ENCODE measurements at regions not wholly inside any gene's neighbourhood (a gene's known extent, or its start where the extent isn't known, plus 50 kb on each side); places are given as distances from the start of the nearest gene placed in this dataset.
"Not testable (repeated sequence)": the region's sequence is repeated elsewhere in the genome, so short reads cannot be mapped to it uniquely, and the experiment has no call there.

- H3K9me3 ChIP-seq (ENCODE audit: control insufficient read depth, low read length); H3K36me3 ChIP-seq (ENCODE audit: control insufficient read depth in 1 of 2, insufficient read depth in 2 of 2, low read length in 1 of 2); DNase-seq; H3K4me1 ChIP-seq (ENCODE audit: control insufficient read depth in 1 of 2, insufficient read depth in 2 of 2, low read length in 2 of 2); H3K4me3 ChIP-seq (ENCODE audit: low read length in 2 of 2); H3K27ac ChIP-seq (ENCODE audit: low read depth in 1 of 2, low read length in 2 of 2); H3K27me3 ChIP-seq (ENCODE audit: control insufficient read depth in 1 of 2, insufficient read depth in 2 of 2, low read length in 1 of 2): not testable (repeated sequence)
- ATAC-seq (ENCODE audit: low FRiP score), result peak; percentile 50
- 82 to 85% methylated on average over 3 to 4 of the region's 10 CpGs for WGBS, 2 donors
- intact Hi-C loops (cut with DNase I), result loop anchor here in 1 of 2 donors (5.0 to 10.0 kb wide), 2 partner anchors 33 to 110 kb away; no protein-coding TSS in a partner anchor
Observed at GRCh38 chr13:25004489-25004888, 91.4 kb upstream of the PABPC3 start.

- not testable (repeated sequence) for H3K4me1 ChIP-seq (ENCODE audit: control insufficient read depth in 1 of 2, insufficient read depth in 2 of 2, low read length in 2 of 2); H3K27me3 ChIP-seq (ENCODE audit: control insufficient read depth in 1 of 2, insufficient read depth in 2 of 2, low read length in 1 of 2); DNase-seq; H3K4me3 ChIP-seq (ENCODE audit: low read length in 2 of 2); H3K9me3 ChIP-seq (ENCODE audit: control insufficient read depth, low read length); H3K36me3 ChIP-seq (ENCODE audit: control insufficient read depth in 1 of 2, insufficient read depth in 2 of 2, low read length in 1 of 2); H3K27ac ChIP-seq (ENCODE audit: low read depth in 1 of 2, low read length in 2 of 2)
- intact Hi-C loops (cut with DNase I), result loop anchor here in 1 of 2 donors (10.0 kb wide), 1 partner anchor 110 kb away; no protein-coding TSS in a partner anchor
- WGBS, 2 donors, result 0% methylated on average over 4 to 5 of the region's 5 CpGs
- ATAC-seq (ENCODE audit: low FRiP score), result peak; percentile 82
Observed at GRCh38 chr13:25005050-25005497, 90.9 kb upstream of the PABPC3 start.

GRCh38 chr13:25007389-25007788 is 88.5 kb upstream of the PABPC3 start:
- H3K27ac ChIP-seq (ENCODE audit: low read depth in 1 of 2, low read length in 2 of 2); H3K9me3 ChIP-seq (ENCODE audit: control insufficient read depth, low read length); H3K36me3 ChIP-seq (ENCODE audit: control insufficient read depth in 1 of 2, insufficient read depth in 2 of 2, low read length in 1 of 2); ATAC-seq (ENCODE audit: low FRiP score); H3K27me3 ChIP-seq (ENCODE audit: control insufficient read depth in 1 of 2, insufficient read depth in 2 of 2, low read length in 1 of 2); DNase-seq; H3K4me3 ChIP-seq (ENCODE audit: low read length in 2 of 2); H3K4me1 ChIP-seq (ENCODE audit: control insufficient read depth in 1 of 2, insufficient read depth in 2 of 2, low read length in 2 of 2): not testable (repeated sequence)
- 93 to 97% methylated on average over 3 of the region's 3 CpGs for WGBS, 2 donors
- intact Hi-C loops (cut with DNase I), result loop anchor here in 1 of 2 donors (10.0 kb wide), 1 partner anchor 107 kb away; no protein-coding TSS in a partner anchor

GRCh38 chr13:25014398-25014973 is 81.5 kb upstream of the PABPC3 start:
- H3K4me1 ChIP-seq (ENCODE audit: control insufficient read depth in 1 of 2, insufficient read depth in 2 of 2, low read length in 2 of 2); H3K36me3 ChIP-seq (ENCODE audit: control insufficient read depth in 1 of 2, insufficient read depth in 2 of 2, low read length in 1 of 2); H3K27ac ChIP-seq (ENCODE audit: low read depth in 1 of 2, low read length in 2 of 2); DNase-seq; ATAC-seq (ENCODE audit: low FRiP score); H3K9me3 ChIP-seq (ENCODE audit: control insufficient read depth, low read length); H3K4me3 ChIP-seq (ENCODE audit: low read length in 2 of 2); H3K27me3 ChIP-seq (ENCODE audit: control insufficient read depth in 1 of 2, insufficient read depth in 2 of 2, low read length in 1 of 2); intact Hi-C loops (cut with DNase I): not testable (repeated sequence)
- 66 to 70% methylated on average over 7 of the region's 7 CpGs for WGBS, 2 donors

- H3K4me3 ChIP-seq (ENCODE audit: low read length in 2 of 2); H3K27ac ChIP-seq (ENCODE audit: low read depth in 1 of 2, low read length in 2 of 2); H3K36me3 ChIP-seq (ENCODE audit: control insufficient read depth in 1 of 2, insufficient read depth in 2 of 2, low read length in 1 of 2); ATAC-seq (ENCODE audit: low FRiP score); H3K9me3 ChIP-seq (ENCODE audit: control insufficient read depth, low read length); H3K27me3 ChIP-seq (ENCODE audit: control insufficient read depth in 1 of 2, insufficient read depth in 2 of 2, low read length in 1 of 2); intact Hi-C loops (cut with DNase I); H3K4me1 ChIP-seq (ENCODE audit: control insufficient read depth in 1 of 2, insufficient read depth in 2 of 2, low read length in 2 of 2); DNase-seq: not testable (repeated sequence)
- 92 to 94% methylated on average over 17 of the region's 17 CpGs for WGBS, 2 donors
Observed at GRCh38 chr13:25017176-25017575, 78.8 kb upstream of the PABPC3 start.

- H3K27ac ChIP-seq (ENCODE audit: low read depth in 1 of 2, low read length in 2 of 2); ATAC-seq (ENCODE audit: low FRiP score); H3K36me3 ChIP-seq (ENCODE audit: control insufficient read depth in 1 of 2, insufficient read depth in 2 of 2, low read length in 1 of 2); H3K9me3 ChIP-seq (ENCODE audit: control insufficient read depth, low read length); H3K27me3 ChIP-seq (ENCODE audit: control insufficient read depth in 1 of 2, insufficient read depth in 2 of 2, low read length in 1 of 2); intact Hi-C loops (cut with DNase I); H3K4me1 ChIP-seq (ENCODE audit: control insufficient read depth in 1 of 2, insufficient read depth in 2 of 2, low read length in 2 of 2); DNase-seq: not testable (repeated sequence)
- peak overlapping the region in 1 of 2 donors; percentile 10 for H3K4me3 ChIP-seq (ENCODE audit: low read length in 2 of 2)
- 2 to 3% methylated on average over 63 to 79 of the region's 79 CpGs for WGBS, 2 donors
Observed at GRCh38 chr13:25017808-25018728, 77.9 kb upstream of the PABPC3 start.

- H3K27me3 ChIP-seq (ENCODE audit: control insufficient read depth in 1 of 2, insufficient read depth in 2 of 2, low read length in 1 of 2), result no peaks in the 10 kb centered on the region
- intact Hi-C loops (cut with DNase I), result no loop called here
- no peaks in the 10 kb centered on the region for H3K4me1 ChIP-seq (ENCODE audit: control insufficient read depth in 1 of 2, insufficient read depth in 2 of 2, low read length in 2 of 2)
- ATAC-seq (ENCODE audit: low FRiP score) (no peak), DNase-seq (no peak)
- H3K9me3 ChIP-seq (ENCODE audit: control insufficient read depth, low read length), result no peaks in the 10 kb centered on the region
- H3K27ac ChIP-seq (ENCODE audit: low read depth in 1 of 2, low read length in 2 of 2), result no peak overlapping the region
- H3K4me3 ChIP-seq (ENCODE audit: low read length in 2 of 2), result no peak overlapping the region
- WGBS, 2 donors, result 4 to 5% methylated on average over 22 to 24 of the region's 24 CpGs
- no peaks in the 10 kb centered on the region for H3K36me3 ChIP-seq (ENCODE audit: control insufficient read depth in 1 of 2, insufficient read depth in 2 of 2, low read length in 1 of 2)
Observed at GRCh38 chr13:25018729-25019115, 77.2 kb upstream of the PABPC3 start.

- DNase-seq; H3K27me3 ChIP-seq (ENCODE audit: control insufficient read depth in 1 of 2, insufficient read depth in 2 of 2, low read length in 1 of 2); H3K4me1 ChIP-seq (ENCODE audit: control insufficient read depth in 1 of 2, insufficient read depth in 2 of 2, low read length in 2 of 2); intact Hi-C loops (cut with DNase I); H3K4me3 ChIP-seq (ENCODE audit: low read length in 2 of 2); H3K9me3 ChIP-seq (ENCODE audit: control insufficient read depth, low read length); H3K27ac ChIP-seq (ENCODE audit: low read depth in 1 of 2, low read length in 2 of 2); H3K36me3 ChIP-seq (ENCODE audit: control insufficient read depth in 1 of 2, insufficient read depth in 2 of 2, low read length in 1 of 2); ATAC-seq (ENCODE audit: low FRiP score): not testable (repeated sequence)
- 94 to 95% methylated on average over 16 of the region's 16 CpGs for WGBS, 2 donors
Observed at GRCh38 chr13:25019741-25020140, 76.2 kb upstream of the PABPC3 start.

Measured in aorta (tissue), 5 donors.